ENCODE measurements at regions not wholly inside any gene's neighbourhood (a gene's known extent, or its start where the extent isn't known, plus 50 kb on each side); places are given as distances from the start of the nearest gene placed in this dataset.

DNA sequence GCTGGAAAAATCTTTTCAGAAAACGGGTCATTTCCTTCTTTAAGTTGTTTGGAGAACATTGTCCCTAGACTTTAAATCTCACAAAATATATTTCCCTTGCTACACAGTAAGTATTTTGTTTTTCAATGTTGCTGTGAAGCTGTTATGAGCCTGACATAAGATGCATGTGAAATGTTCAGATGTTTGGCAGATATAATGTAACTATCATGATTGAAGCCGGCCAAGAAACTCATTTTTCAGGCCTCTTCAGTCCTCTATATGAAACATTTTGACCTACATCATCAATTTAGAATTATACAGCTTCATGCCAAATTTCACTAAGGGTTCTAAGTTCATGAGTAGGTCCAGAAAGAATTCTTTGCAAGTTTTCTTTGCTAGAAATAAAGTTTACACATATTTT is 133.8 kb downstream of the JRKL start:
- Histone ChIP-seq H4K20me1 (ENCODE audit: insufficient read depth, low read length) (no peaks in the 10 kb centered on the region), H3K79me2 (ENCODE audit: low read length) (no peaks in the 10 kb centered on the region), H3K9ac (ENCODE audit: low read length) (no peak overlapping the region), H3K4me1 (ENCODE audit: low read length) (no peaks in the 10 kb centered on the region), H3K4me2 (ENCODE audit: low read length) (no peak overlapping the region), H3K4me3 (ENCODE audit: low read length) (no peak overlapping the region), H3K27ac (ENCODE audit: low read length) (no peak overlapping the region), H2AFZ (ENCODE audit: low read depth, low read length) (peak overlapping the region; percentile 82; the same call in 1 of the 2 replicates), H3K9me3 (ENCODE audit: insufficient read depth, low read length) (no peaks in the 10 kb centered on the region), H3K36me3 (replicated peaks; ENCODE audit: low read depth, low read length) (no peaks in the 10 kb centered on the region), H3K27me3 (ENCODE audit: low read depth, low read length) (no peaks in the 10 kb centered on the region)
- no peak for TF ChIP-seq EZH2phosphoT487 (IDR thresholded peaks at IDR 0.05; ENCODE audit: low read depth)
- TF ChIP-seq, protein P1, sequence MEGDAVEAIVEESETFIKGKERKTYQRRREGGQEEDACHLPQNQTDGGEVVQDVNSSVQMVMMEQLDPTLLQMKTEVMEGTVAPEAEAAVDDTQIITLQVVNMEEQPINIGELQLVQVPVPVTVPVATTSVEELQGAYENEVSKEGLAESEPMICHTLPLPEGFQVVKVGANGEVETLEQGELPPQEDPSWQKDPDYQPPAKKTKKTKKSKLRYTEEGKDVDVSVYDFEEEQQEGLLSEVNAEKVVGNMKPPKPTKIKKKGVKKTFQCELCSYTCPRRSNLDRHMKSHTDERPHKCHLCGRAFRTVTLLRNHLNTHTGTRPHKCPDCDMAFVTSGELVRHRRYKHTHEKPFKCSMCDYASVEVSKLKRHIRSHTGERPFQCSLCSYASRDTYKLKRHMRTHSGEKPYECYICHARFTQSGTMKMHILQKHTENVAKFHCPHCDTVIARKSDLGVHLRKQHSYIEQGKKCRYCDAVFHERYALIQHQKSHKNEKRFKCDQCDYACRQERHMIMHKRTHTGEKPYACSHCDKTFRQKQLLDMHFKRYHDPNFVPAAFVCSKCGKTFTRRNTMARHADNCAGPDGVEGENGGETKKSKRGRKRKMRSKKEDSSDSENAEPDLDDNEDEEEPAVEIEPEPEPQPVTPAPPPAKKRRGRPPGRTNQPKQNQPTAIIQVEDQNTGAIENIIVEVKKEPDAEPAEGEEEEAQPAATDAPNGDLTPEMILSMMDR (IDR thresholded peaks at IDR 0.05; ENCODE audit: low read depth, low read length) = no peak

DNA sequence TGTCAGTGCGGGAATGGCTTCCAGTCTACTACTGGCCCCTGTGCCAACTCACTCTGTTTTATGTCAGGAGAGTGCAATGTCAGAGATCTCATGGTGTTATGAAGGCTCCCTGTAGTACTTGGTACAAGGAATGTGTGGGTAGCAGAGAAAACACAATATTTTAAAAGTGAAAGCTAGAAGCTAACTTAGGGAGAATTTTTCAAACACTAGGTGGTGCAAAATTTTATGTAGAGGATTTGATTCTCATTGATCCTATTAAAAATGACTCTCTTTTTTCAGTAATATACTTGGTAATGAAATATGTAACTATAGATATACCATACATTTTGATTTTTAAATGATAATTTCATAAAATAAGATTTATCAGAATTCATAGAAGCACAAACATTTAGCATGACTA is 134.7 kb downstream of the JRKL start:
- peak overlapping the region; percentile 54 for H3K4me2 ChIP-seq (ENCODE audit: low read length)

DNA sequence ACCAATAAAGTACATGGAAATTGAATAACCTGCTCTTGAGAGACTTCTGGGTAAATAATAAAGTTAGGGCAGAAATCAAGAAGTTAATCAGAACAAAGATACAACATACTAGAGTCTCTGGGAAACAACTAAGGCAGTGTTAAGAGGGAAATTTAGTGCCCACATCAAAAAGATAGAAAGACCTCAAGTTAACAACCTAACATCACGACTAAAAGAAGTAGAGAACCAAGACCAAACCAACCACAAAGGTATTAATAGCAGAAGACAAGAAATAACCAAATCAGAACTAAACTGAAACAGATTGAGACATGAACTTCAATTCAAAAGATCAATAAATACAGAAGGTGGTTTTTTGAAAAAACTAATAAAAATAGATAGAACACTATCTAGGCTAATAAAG is 140.7 kb downstream of the JRKL start:
- Histone ChIP-seq H3K4me1 (ENCODE audit: low read length) (no peaks in the 10 kb centered on the region), H2AFZ (ENCODE audit: low read depth, low read length) (no peak overlapping the region), H3K4me2 (ENCODE audit: low read length) (no peak overlapping the region), H4K20me1 (ENCODE audit: insufficient read depth, low read length) (no peaks in the 10 kb centered on the region), H3K9me3 (ENCODE audit: insufficient read depth, low read length) (no peaks in the 10 kb centered on the region), H3K27ac (ENCODE audit: low read length) (no peak overlapping the region), H3K27me3 (ENCODE audit: low read depth, low read length) (no peaks in the 10 kb centered on the region), H3K4me3 (ENCODE audit: low read length) (no peak overlapping the region), H3K36me3 (replicated peaks; ENCODE audit: low read depth, low read length) (no peaks in the 10 kb centered on the region), H3K79me2 (ENCODE audit: low read length) (no peaks in the 10 kb centered on the region), H3K9ac (ENCODE audit: low read length) (no peak overlapping the region)
- no peak for TF ChIP-seq EZH2phosphoT487 (IDR thresholded peaks at IDR 0.05; ENCODE audit: low read depth)
- TF ChIP-seq, protein P1 (IDR thresholded peaks at IDR 0.05; ENCODE audit: low read depth, low read length) = no peak

More for the DNA sequence above, 134.7 kb downstream of the JRKL start:
- no peaks in the 10 kb centered on the region for H4K20me1 ChIP-seq (ENCODE audit: insufficient read depth, low read length)
- peak overlapping the region; percentile 16; the same call in 1 of the 2 replicates for H3K9ac ChIP-seq (ENCODE audit: low read length)
- no peaks in the 10 kb centered on the region for H3K9me3 ChIP-seq (ENCODE audit: insufficient read depth, low read length)
- no peaks in the 10 kb centered on the region for H3K4me1 ChIP-seq (ENCODE audit: low read length)
- H3K27ac ChIP-seq (ENCODE audit: low read length) = no peak overlapping the region
- H2AFZ ChIP-seq (ENCODE audit: low read depth, low read length) = peak overlapping the region; percentile 82; the same call in 1 of the 2 replicates
- TF ChIP-seq EZH2phosphoT487 (IDR thresholded peaks at IDR 0.05; ENCODE audit: low read depth) = no peak
- TF ChIP-seq, protein P1 (IDR thresholded peaks at IDR 0.05; ENCODE audit: low read depth, low read length) = peak; percentile 41
- H3K79me2 ChIP-seq (ENCODE audit: low read length) = no peaks in the 10 kb centered on the region
- no peaks in the 10 kb centered on the region for H3K36me3 ChIP-seq (replicated peaks; ENCODE audit: low read depth, low read length)
- H3K27me3 ChIP-seq (ENCODE audit: low read depth, low read length) = no peaks in the 10 kb centered on the region
- peak overlapping the region; percentile 54 for H3K4me3 ChIP-seq (ENCODE audit: low read length)

DNA sequence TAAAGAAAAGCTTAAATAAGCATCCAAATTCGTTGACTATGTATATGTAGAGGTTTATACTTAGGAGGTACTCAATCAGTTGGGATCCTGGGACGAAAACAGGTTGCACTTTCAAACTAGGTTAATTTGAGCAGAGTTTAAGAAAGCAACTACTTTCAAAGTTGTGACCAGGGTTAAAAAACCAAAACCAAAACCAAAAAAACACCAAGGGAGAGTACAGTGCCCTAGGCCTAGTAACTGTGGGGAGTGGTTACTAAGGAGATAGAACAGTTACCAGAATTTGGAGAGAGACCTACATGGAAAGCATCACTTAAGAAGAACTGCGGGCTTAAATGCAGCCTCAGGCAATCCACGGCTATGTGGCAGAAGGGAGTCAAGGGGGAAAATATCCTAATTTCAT is 148.3 kb downstream of the JRKL start:
- TF ChIP-seq EZH2phosphoT487 (IDR thresholded peaks at IDR 0.05; ENCODE audit: low read depth) = no peak
- TF ChIP-seq, protein P1 (IDR thresholded peaks at IDR 0.05; ENCODE audit: low read depth, low read length) = no peak
- Histone ChIP-seq H3K79me2 (ENCODE audit: low read length) (no peaks in the 10 kb centered on the region), H4K20me1 (ENCODE audit: insufficient read depth, low read length) (no peaks in the 10 kb centered on the region), H3K36me3 (replicated peaks; ENCODE audit: low read depth, low read length) (no peaks in the 10 kb centered on the region), H3K27ac (ENCODE audit: low read length) (no peak overlapping the region), H3K9ac (ENCODE audit: low read length) (no peak overlapping the region), H3K9me3 (ENCODE audit: insufficient read depth, low read length) (no peaks in the 10 kb centered on the region), H3K4me3 (ENCODE audit: low read length) (no peak overlapping the region), H3K27me3 (ENCODE audit: low read depth, low read length) (no peaks in the 10 kb centered on the region), H3K4me1 (ENCODE audit: low read length) (no peaks in the 10 kb centered on the region), H3K4me2 (ENCODE audit: low read length) (no peak overlapping the region), H2AFZ (ENCODE audit: low read depth, low read length) (no peak overlapping the region)

All from OCI-LY3 (cell line).